Astrocyte of the cerebellum (primary cell): ENCODE measurements at regions not wholly inside any gene's neighbourhood (a gene's known extent, or its start where the extent isn't known, plus 50 kb on each side); places are given as distances from the start of the nearest gene placed in this dataset.

Experiments
- DNase-seq: peaks from one replicate; pipeline ENCODE4 v3.0.0-alpha.2; 2011; ENCODE audit warnings: low read depth
- H3K4me3 ChIP-seq: 2 replicates; pipeline ENCODE4 v1.5.1; 2011; ENCODE audit warnings: mild to moderate bottlenecking, low read depth, low read length, moderate library complexity
- CTCF ChIP-seq: IDR thresholded peaks from 2 replicates; pipeline ENCODE4 v1.5.1; 2012; ENCODE audit warnings: low read length, low read depth, moderate library complexity, mild to moderate bottlenecking; ENCODE audit errors: missing control alignments
- in situ Hi-C: cut with HindIII; loops from 2 replicates; pipeline ENCODE4 v1.10.0; 2017; ENCODE audit warnings: low sequenced_read_pairs

DNA sequence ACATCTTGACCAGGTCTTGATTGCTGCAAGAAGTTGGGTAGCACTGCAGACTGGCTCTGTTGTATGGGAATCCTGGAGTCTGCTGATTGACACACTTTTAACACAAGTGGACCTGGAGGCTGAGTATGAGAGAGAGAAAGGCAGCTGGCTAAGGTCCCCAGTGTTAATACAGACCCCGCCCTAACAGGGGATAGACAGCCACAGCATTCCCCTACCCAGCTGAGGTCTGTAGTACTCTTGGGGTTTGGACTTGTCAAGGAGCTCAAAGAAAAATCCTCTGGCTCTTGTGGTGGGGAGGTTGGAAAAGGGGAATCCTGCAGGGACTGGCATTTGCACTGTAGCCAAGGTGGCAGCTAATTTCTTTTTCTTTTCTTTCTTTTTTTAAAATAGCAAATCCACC, 192.7 kb downstream of the ZNF621 start:
- no peak for DNase-seq
- in situ Hi-C loops = no loop called here
- no peak overlapping the region for H3K4me3 ChIP-seq
- TF ChIP-seq CTCF = no peak

DNA sequence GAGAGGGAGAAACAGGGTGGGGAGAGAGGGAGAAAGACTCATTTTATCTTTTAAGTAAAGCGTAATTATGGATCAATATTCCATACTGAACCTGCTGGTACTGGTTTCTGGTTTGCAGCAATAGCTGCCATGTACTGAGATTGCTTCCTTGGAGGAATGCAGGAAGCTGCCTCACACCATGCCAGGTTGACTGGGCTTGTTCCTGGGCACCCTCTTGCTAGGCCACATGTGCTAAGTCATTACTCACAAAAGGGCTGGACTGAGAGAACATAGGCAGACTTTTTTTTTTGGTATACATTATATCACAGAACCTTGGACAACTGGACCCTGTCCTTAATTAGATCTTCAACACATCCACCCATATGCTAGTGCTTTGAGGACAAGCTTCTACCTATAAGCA, 193.4 kb downstream of the ZNF621 start:
- H3K4me3 ChIP-seq = no peak overlapping the region
- in situ Hi-C loops = no loop called here
- TF ChIP-seq CTCF = no peak
- DNase-seq = no peak

DNA sequence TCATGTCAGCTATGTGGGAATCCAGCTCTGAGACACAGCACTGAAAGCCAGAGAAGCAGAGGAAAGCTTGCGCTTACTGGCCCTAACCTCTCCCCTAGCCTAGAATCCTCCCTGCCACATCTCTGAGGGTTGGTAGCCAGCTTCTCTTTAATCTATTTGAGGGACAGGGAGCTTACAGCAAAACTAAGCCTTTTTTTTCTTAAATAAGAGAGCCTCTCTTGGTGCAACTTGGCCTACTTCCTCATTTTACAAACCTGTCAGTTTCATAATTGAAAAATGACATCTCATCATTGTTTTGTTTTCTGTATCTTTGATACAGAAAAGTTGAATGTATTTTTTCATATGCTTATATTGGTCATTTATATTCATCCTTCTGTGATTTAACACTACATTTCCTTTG, 193.9 kb downstream of the ZNF621 start:
- no peak for TF ChIP-seq CTCF
- no peak overlapping the region for H3K4me3 ChIP-seq
- no peak for DNase-seq
- in situ Hi-C loops = no loop called here

DNA sequence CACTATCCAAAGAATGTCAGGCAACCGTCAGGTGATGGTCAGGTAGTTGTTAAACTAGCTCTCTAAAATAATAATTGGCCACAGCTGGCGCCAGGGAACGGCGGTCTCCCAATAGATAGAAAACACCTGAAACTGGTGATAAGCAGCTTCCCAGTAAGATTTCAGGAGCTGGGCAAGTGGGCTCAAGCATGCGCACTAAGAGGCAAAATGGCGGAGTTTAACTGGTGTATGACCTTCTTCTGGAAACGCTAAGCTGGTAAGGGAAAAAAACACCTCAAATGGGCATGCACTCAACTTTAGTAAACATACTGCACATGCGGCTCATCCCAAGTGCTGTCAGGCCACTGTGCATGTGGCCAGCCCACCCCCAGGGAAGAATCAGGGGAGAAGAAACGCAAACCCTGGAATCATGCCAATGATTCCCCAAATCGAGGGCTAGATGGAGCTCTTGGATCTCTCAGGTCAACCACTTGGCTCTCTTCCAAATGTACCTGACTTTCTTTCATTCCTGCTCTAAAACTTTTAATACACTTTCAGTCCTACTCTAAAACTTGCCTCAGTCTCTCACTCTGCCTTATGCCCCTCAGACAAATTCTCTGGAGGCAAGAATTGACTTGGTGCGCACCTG, 195.0 kb downstream of the ZNF621 start:
- peak; percentile 10 for TF ChIP-seq CTCF
- in situ Hi-C loops = no loop called here
- H3K4me3 ChIP-seq = no peak overlapping the region
- DNase-seq = no peak

DNA sequence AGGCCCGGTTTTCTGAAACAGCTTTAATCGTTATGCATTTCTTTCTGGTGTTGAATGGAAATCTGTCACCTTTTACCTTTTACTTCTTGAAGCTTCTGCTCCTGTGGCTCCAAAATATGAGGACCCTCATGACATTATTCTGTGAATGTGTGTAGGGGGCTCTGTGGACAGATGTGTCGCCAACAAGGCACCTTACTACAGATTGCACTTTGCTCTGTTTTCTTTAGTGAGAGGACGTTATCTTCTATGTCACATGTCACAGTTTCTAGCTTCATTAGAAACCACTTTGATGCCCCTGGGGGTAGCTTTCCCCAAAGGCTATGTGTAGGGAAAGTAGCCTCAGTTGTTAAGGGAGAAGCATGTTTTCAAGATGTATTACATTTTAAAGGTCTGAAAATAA, 195.6 kb downstream of the ZNF621 start:
- no peak for DNase-seq
- no peak for TF ChIP-seq CTCF
- in situ Hi-C loops = no loop called here
- no peak overlapping the region for H3K4me3 ChIP-seq

- no peak for TF ChIP-seq CTCF
- in situ Hi-C loops = no loop called here
- DNase-seq = no peak
- no peak overlapping the region for H3K4me3 ChIP-seq
Measured at GRCh38 chr3:40720863-40721262, 196.1 kb downstream of the ZNF621 start.
